B cell (primary cell): ENCODE measurements at regions not wholly inside any gene's neighbourhood (a gene's known extent, or its start where the extent isn't known, plus 50 kb on each side); places are given as distances from the start of the nearest gene placed in this dataset.

Experiments used
- ATAC-seq: fragments of 200-7000 bp; cut with Tn5 transposase; one replicate; pipeline ENCODE4 v1.10.0; 2021; ENCODE audit warnings: low read depth, mild to moderate bottlenecking, moderate number of reproducible peaks, moderate library complexity
- CTCF ChIA-PET: fragments of 350-600 bp; sonication (Branson Sonifier 250); formaldehyde crosslinking; loops from one replicate; lab custom pipeline; 2021; ENCODE audit warnings: antibody characterized with exemption, inconsistent platforms; lab: Charles Lee
- POLR2A ChIA-PET: fragments of 350-600 bp; sonication (Branson Sonifier 250); formaldehyde crosslinking; loops from one replicate; lab custom pipeline; 2021; ENCODE audit warnings: antibody characterized with exemption; lab: Charles Lee
- DNase-seq: peaks from one replicate; pipeline ENCODE4 v3.0.0; 2013
- H2AFZ ChIP-seq: 2 replicates; pipeline ENCODE4 v1.6.1; 2012; ENCODE audit warnings: mild to moderate bottlenecking, low read depth, low read length; ENCODE audit not compliant: insufficient read depth, poor library complexity, severe bottlenecking
- H3K27ac ChIP-seq, 2 donors: 1 replicate in 1 of 2; 2 replicates in 1 of 2; pipeline ENCODE4 v1.5.1; 2012 to 2013; ENCODE audit warnings: low read length in 2 of 2, mild to moderate bottlenecking in 2 of 2, moderate library complexity in 1 of 2
- H3K27me3 ChIP-seq, 4 experiments: fragments of 200-600 bp in 1 of 4; sonication (generic) in 1 of 4; replicated peaks in 1 of 4; 1 replicate in 2 of 4; 2 replicates in 2 of 4; pipeline versions ENCODE4 v1.6.1 to v1.7.0; 2013 to 2016; ENCODE audit warnings: low read length in 3 of 4, mild to moderate bottlenecking in 2 of 4, mixed read lengths in 1 of 4, moderate library complexity in 1 of 4; ENCODE audit not compliant: insufficient read depth in 4 of 4, control insufficient read depth in 3 of 4; ENCODE audit errors: control extremely low read depth in 1 of 4
- H3K36me3 ChIP-seq, 2 experiments: replicated peaks in 1 of 2; 1 replicate in 1 of 2; 2 replicates in 1 of 2; pipeline versions ENCODE4 v1.6.1 to v1.7.1; 2013; ENCODE audit warnings: low read length in 1 of 2; ENCODE audit not compliant: insufficient read depth in 2 of 2, control insufficient read depth in 1 of 2; ENCODE audit errors: control extremely low read depth in 1 of 2, extremely low read depth in 1 of 2
- H3K4me1 ChIP-seq, 2 donors: fragments of 200-600 bp in 1 of 2; sonication (generic) in 1 of 2; 1 replicate in 1 of 2; 2 replicates in 1 of 2; pipeline versions ENCODE4 v1.5.1 to v1.6.1; 2013 to 2017; ENCODE audit warnings: low read length in 2 of 2; ENCODE audit not compliant: control insufficient read depth in 2 of 2, insufficient read depth in 2 of 2
- H3K4me2 ChIP-seq: replicated peaks from 2 replicates; pipeline ENCODE3; 2012; ENCODE audit warnings: mild to moderate bottlenecking, low read depth, low read length; ENCODE audit not compliant: poor library complexity, severe bottlenecking
- H3K4me3 ChIP-seq, 5 experiments: fragments of 200-600 bp in 1 of 5; sonication (generic) in 1 of 5; 1 replicate in 3 of 5; 2 replicates in 2 of 5; pipeline versions ENCODE4 v1.5.1 to v1.7.0; 2011 to 2016; ENCODE audit warnings: low read length in 4 of 5, mild to moderate bottlenecking in 4 of 5, low read depth in 2 of 5, control low read depth in 1 of 5, moderate library complexity in 1 of 5; ENCODE audit not compliant: insufficient read depth in 1 of 5; ENCODE audit errors: control extremely low read depth in 1 of 5, extremely low read depth in 1 of 5
- H3K79me2 ChIP-seq: fragments of 200-600 bp; sonication (generic); one replicate; pipeline ENCODE4 v1.6.0; 2016; ENCODE audit warnings: low read length; ENCODE audit not compliant: control insufficient read depth, insufficient read depth
- H3K9ac ChIP-seq: fragments of 200-600 bp; sonication (generic); 2 replicates; pipeline ENCODE4 v1.6.1; 2017; ENCODE audit warnings: mild to moderate bottlenecking, low read length, moderate library complexity
- H3K9me3 ChIP-seq, 3 donors: one replicate each; pipeline versions ENCODE4 v1.6.1 to v1.7.1; 2013; ENCODE audit warnings: low read length in 2 of 3; ENCODE audit not compliant: control insufficient read depth in 2 of 3, insufficient read depth in 1 of 3; ENCODE audit errors: control extremely low read depth in 1 of 3
- H4K20me1 ChIP-seq: 2 replicates; pipeline ENCODE4 v1.6.0; 2012; ENCODE audit warnings: mild to moderate bottlenecking, low read length; ENCODE audit not compliant: insufficient read depth, control insufficient read depth, poor library complexity, severe bottlenecking
- H3K27ac Mint-ChIP-seq: one replicate; pipeline ENCODE4 v1.8.0; 2021; ENCODE audit warnings: mixed read lengths
- H3K27me3 Mint-ChIP-seq: one replicate; pipeline ENCODE4 v1.8.0; 2021; ENCODE audit warnings: mixed read lengths
- H3K4me1 Mint-ChIP-seq: one replicate; pipeline ENCODE4 v1.8.0; 2021; ENCODE audit warnings: mixed read lengths
- H3K4me3 Mint-ChIP-seq: one replicate; pipeline ENCODE4 v1.8.0; 2021; ENCODE audit warnings: mixed read lengths
- H3K9me3 Mint-ChIP-seq: one replicate; pipeline ENCODE4 v1.8.0; 2022; ENCODE audit warnings: mixed read lengths; ENCODE audit not compliant: insufficient read depth
- EZH2 ChIP-seq: IDR thresholded peaks from 2 replicates; pipeline ENCODE4 v1.6.1; 2012; ENCODE audit warnings: borderline replicate concordance, low read depth, mild to moderate bottlenecking, moderate library complexity, low read length; ENCODE audit not compliant: insufficient read depth, poor library complexity, severe bottlenecking
- WGBS: methylation state at CpG from one replicate; pipeline ENCODE4 v1.1.5; 2013; ENCODE audit warnings: missing lambda C conversion rate; ENCODE audit not compliant: insufficient coverage; 5-methylcytosine and 5-hydroxymethylcytosine counted together
- intact Hi-C: fragments of 100-400 bp; cut with micrococcal nuclease; formaldehyde crosslinking; loops from one replicate; pipeline ENCODE4 v1.10.0; 2022
- TF ChIP-seq, protein P1 (sequence below): fragments of 200-600 bp; IDR thresholded peaks from one replicate; pipeline ENCODE4 v1.8.0; 2022; ENCODE audit warnings: antibody characterized with exemption, mild to moderate bottlenecking

DNA sequence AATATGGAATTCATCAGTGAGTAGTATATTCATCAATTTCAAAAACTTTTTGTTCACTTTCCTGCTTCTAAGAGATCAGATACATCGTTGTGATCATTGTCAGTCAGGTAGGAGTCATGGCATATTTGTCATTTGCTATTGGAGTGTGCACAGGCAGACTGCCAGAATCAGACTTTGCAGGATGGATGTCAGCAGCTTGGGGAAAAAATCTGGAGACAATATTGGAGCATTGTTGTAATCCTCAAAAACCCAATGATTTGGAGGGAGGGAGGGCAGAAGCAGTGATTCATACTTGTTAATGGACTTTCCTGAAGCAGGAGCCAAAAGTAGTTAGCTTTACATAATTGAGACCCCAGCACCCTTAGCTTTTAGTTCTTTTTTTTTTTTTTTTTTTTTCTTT is 59.6 kb upstream of the DRP2 start:
- ChIA-PET CTCF (interaction anchor here (0.7 kb wide), 1 partner anchor 161 kb away, joined by 3 read pairs; no protein-coding TSS in a partner anchor), POLR2A (no interaction called here)
- H3K4me1 Mint-ChIP-seq, result no peaks in the 10 kb centered on the region
- Histone ChIP-seq H3K79me2 (no peaks in the 10 kb centered on the region), H3K4me3 (no peak overlapping the region), H3K9me3 (no peaks in the 10 kb centered on the region), H2AFZ (no peak overlapping the region), H3K9ac (no peak overlapping the region), H3K27ac (no peak overlapping the region), H3K36me3 (no peaks in the 10 kb centered on the region), H3K4me1 (no peaks in the 10 kb centered on the region), H3K27me3 (no peaks in the 10 kb centered on the region), H3K4me2 (no peak overlapping the region), H4K20me1 (no peaks in the 10 kb centered on the region)
- DNase-seq, result no peak
- H3K27me3 Mint-ChIP-seq, result no peaks in the 10 kb centered on the region
- no peak overlapping the region for H3K27ac Mint-ChIP-seq
- H3K9me3 Mint-ChIP-seq, result no peaks in the 10 kb centered on the region
- H3K4me3 Mint-ChIP-seq, result no peak overlapping the region
- no CpG with 5 or more reads among the region's 1 CpG for WGBS
- no peak for ATAC-seq
- TF ChIP-seq, protein P1, sequence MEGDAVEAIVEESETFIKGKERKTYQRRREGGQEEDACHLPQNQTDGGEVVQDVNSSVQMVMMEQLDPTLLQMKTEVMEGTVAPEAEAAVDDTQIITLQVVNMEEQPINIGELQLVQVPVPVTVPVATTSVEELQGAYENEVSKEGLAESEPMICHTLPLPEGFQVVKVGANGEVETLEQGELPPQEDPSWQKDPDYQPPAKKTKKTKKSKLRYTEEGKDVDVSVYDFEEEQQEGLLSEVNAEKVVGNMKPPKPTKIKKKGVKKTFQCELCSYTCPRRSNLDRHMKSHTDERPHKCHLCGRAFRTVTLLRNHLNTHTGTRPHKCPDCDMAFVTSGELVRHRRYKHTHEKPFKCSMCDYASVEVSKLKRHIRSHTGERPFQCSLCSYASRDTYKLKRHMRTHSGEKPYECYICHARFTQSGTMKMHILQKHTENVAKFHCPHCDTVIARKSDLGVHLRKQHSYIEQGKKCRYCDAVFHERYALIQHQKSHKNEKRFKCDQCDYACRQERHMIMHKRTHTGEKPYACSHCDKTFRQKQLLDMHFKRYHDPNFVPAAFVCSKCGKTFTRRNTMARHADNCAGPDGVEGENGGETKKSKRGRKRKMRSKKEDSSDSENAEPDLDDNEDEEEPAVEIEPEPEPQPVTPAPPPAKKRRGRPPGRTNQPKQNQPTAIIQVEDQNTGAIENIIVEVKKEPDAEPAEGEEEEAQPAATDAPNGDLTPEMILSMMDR, result no peak
- TF ChIP-seq EZH2, result no peak
- intact Hi-C loops, result no loop called here

DNA sequence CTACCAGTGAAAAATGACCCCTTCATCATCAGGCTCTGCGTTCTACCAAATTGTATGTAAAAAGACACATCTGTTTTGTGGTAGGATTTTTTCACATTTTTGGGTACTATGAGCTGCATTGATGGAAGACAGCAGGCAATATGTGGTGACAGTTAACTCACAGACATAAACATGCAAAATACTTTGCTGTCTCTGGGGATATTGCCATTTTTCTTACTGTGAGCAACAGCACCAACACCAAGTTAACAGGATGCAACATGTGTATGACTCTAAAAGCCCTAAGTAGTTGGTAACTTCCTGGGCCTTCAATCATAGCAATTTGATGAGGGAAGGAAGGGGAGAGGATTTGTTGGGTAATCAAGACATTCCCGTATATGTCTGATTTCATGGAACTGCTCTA is 56.4 kb upstream of the DRP2 start:
- no CpG with 5 or more reads among the region's 2 CpGs for WGBS
- Histone ChIP-seq H3K36me3 (no peaks in the 10 kb centered on the region), H2AFZ (no peak overlapping the region), H3K27me3 (no peaks in the 10 kb centered on the region), H4K20me1 (no peaks in the 10 kb centered on the region), H3K79me2 (no peaks in the 10 kb centered on the region), H3K4me1 (no peaks in the 10 kb centered on the region), H3K4me3 (no peak overlapping the region), H3K4me2 (no peak overlapping the region), H3K27ac (no peak overlapping the region), H3K9ac (no peak overlapping the region), H3K9me3 (no peaks in the 10 kb centered on the region)
- ChIA-PET CTCF (no interaction called here), POLR2A (no interaction called here)
- Mint-ChIP-seq H3K4me3 (no peak overlapping the region), H3K9me3 (no peaks in the 10 kb centered on the region), H3K4me1 (no peaks in the 10 kb centered on the region), H3K27me3 (no peaks in the 10 kb centered on the region), H3K27ac (no peak overlapping the region)
- DNase-seq (no peak), ATAC-seq (no peak)
- TF ChIP-seq EZH2, result no peak
- intact Hi-C loops, result no loop called here
